ENCODE measurements at regions not wholly inside any gene's neighbourhood (a gene's known extent, or its start where the extent isn't known, plus 50 kb on each side); places are given as distances from the start of the nearest gene placed in this dataset.

DNA sequence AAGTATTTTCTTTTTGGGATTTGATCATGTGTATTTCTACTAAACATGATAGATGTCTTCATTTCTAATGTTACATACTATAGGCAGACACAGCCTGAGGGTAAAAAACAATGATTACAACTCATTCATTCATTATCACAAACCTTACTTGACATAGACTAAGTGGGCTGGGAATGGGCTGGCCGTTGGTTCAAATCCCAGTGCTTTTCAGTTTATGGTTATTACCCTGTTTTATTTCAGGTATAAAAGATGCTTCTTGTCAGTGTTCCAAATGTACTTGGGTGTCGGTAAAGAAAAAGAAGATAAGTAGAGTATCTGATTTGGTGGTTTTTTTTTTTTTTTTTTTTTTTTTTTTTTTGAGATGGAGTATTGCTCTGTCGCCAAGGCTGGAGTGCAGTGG is 149.7 kb upstream of the ZFHX3 start:
- Histone ChIP-seq H3K4me3 (ENCODE audit: control insufficient read depth in 2 of 3, extremely low read depth in 1 of 3, insufficient read depth in 2 of 3, low read depth in 1 of 3, low read length in 3 of 3) (no peak overlapping the region), H3K4me1 (ENCODE audit: control insufficient read depth, extremely low read depth, insufficient read depth, low read length) (no peaks in the 10 kb centered on the region), H3K9me1 (ENCODE audit: control insufficient read depth, extremely low read depth, insufficient read depth, low read length) (no peaks in the 10 kb centered on the region), H4K20me1 (ENCODE audit: control insufficient read depth, extremely low read depth, insufficient read depth, low read length) (no peaks in the 10 kb centered on the region), H3K9ac (ENCODE audit: control insufficient read depth, extremely low read depth, insufficient read depth, low read length) (no peak overlapping the region), H3K36me3 (ENCODE audit: control insufficient read depth in 2 of 2, extremely low read depth in 1 of 2, insufficient read depth in 2 of 2, low read length in 2 of 2) (no peaks in the 10 kb centered on the region), H3K9me3 (ENCODE audit: control insufficient read depth, low read depth, low read length) (no peaks in the 10 kb centered on the region), H3K27me3 (ENCODE audit: control insufficient read depth, extremely low read depth, insufficient read depth, low read length) (peaks cover 5% of the 10 kb centered on the region), H3K4me2 (ENCODE audit: control insufficient read depth, extremely low read depth, insufficient read depth, low read depth, low read length) (no peak overlapping the region), H3K27ac (ENCODE audit: control insufficient read depth, insufficient read depth, low read length) (no peak overlapping the region), H2AFZ (ENCODE audit: control insufficient read depth, low read length) (no peak overlapping the region), H3K79me2 (ENCODE audit: control insufficient read depth, insufficient read depth, low read length) (no peaks in the 10 kb centered on the region)
- FAIRE-seq (no peak), DNase-seq (ENCODE audit: low read depth, low spot score) (no peak)
- dilution Hi-C loops (cut with MboI; ENCODE audit: extremely low pct_ligation_motif_present, low sequenced_read_pairs) = no loop called here
- TF ChIP-seq, protein P1, sequence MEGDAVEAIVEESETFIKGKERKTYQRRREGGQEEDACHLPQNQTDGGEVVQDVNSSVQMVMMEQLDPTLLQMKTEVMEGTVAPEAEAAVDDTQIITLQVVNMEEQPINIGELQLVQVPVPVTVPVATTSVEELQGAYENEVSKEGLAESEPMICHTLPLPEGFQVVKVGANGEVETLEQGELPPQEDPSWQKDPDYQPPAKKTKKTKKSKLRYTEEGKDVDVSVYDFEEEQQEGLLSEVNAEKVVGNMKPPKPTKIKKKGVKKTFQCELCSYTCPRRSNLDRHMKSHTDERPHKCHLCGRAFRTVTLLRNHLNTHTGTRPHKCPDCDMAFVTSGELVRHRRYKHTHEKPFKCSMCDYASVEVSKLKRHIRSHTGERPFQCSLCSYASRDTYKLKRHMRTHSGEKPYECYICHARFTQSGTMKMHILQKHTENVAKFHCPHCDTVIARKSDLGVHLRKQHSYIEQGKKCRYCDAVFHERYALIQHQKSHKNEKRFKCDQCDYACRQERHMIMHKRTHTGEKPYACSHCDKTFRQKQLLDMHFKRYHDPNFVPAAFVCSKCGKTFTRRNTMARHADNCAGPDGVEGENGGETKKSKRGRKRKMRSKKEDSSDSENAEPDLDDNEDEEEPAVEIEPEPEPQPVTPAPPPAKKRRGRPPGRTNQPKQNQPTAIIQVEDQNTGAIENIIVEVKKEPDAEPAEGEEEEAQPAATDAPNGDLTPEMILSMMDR (optimal IDR thresholded peaks at IDR 0.05 in 1 of 3, IDR thresholded peaks at IDR 0.05 in 1 of 3, conservative IDR thresholded peaks at IDR 0.05 in 1 of 3; ENCODE audit: extremely low read depth in 1 of 3, insufficient read depth in 2 of 3, low read length in 3 of 3) = no peak
- no peak for TF ChIP-seq EZH2 (IDR thresholded peaks at IDR 0.05; ENCODE audit: low read length)

DNA sequence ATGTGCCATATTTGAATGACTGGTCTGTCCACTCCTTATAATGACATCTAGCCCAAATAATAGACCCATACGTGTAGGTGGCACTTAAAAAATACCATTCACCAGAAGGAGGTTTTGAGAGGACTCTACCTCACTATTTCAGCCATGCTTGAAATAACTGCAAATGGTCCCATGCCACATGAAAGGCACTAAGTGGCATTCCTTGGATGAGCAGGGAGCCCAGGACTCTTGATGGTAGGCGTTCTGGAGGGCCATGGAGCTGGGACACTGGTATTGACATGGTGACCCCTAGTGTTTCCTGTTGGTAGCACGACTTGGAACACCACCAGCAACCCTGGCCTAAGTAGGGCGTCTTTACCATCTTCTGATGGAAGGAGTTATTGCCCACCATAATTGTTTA is 148.7 kb upstream of the ZFHX3 start:
- no peak overlapping the region for H2AFZ ChIP-seq (ENCODE audit: control insufficient read depth, low read length)
- dilution Hi-C loops (cut with MboI; ENCODE audit: extremely low pct_ligation_motif_present, low sequenced_read_pairs) = no loop called here
- H3K4me1 ChIP-seq (ENCODE audit: control insufficient read depth, extremely low read depth, insufficient read depth, low read length) = no peaks in the 10 kb centered on the region
- no peaks in the 10 kb centered on the region for H3K36me3 ChIP-seq (ENCODE audit: control insufficient read depth in 2 of 2, extremely low read depth in 1 of 2, insufficient read depth in 2 of 2, low read length in 2 of 2)
- H3K4me2 ChIP-seq (ENCODE audit: control insufficient read depth, extremely low read depth, insufficient read depth, low read depth, low read length) = no peak overlapping the region
- H3K9me1 ChIP-seq (ENCODE audit: control insufficient read depth, extremely low read depth, insufficient read depth, low read length) = no peaks in the 10 kb centered on the region
- no peak overlapping the region for H3K9ac ChIP-seq (ENCODE audit: control insufficient read depth, extremely low read depth, insufficient read depth, low read length)
- no peak overlapping the region for H3K4me3 ChIP-seq (ENCODE audit: control insufficient read depth in 2 of 3, extremely low read depth in 1 of 3, insufficient read depth in 2 of 3, low read depth in 1 of 3, low read length in 3 of 3)
- peaks cover 5% of the 10 kb centered on the region for H3K27me3 ChIP-seq (ENCODE audit: control insufficient read depth, extremely low read depth, insufficient read depth, low read length)
- no peaks in the 10 kb centered on the region for H3K9me3 ChIP-seq (ENCODE audit: control insufficient read depth, low read depth, low read length)
- no peak overlapping the region for H3K27ac ChIP-seq (ENCODE audit: control insufficient read depth, insufficient read depth, low read length)
- FAIRE-seq (peak; percentile 57), DNase-seq (ENCODE audit: low read depth, low spot score) (peak; percentile 2)
- H4K20me1 ChIP-seq (ENCODE audit: control insufficient read depth, extremely low read depth, insufficient read depth, low read length) = no peaks in the 10 kb centered on the region
- TF ChIP-seq EZH2 (IDR thresholded peaks at IDR 0.05; ENCODE audit: low read length) = no peak
- TF ChIP-seq, protein P1 (optimal IDR thresholded peaks at IDR 0.05 in 1 of 3, IDR thresholded peaks at IDR 0.05 in 1 of 3, conservative IDR thresholded peaks at IDR 0.05 in 1 of 3; ENCODE audit: extremely low read depth in 1 of 3, insufficient read depth in 2 of 3, low read length in 3 of 3) = peak; percentile 76 to 93 (median 82)
- no peaks in the 10 kb centered on the region for H3K79me2 ChIP-seq (ENCODE audit: control insufficient read depth, insufficient read depth, low read length)

Measured in keratinocyte (primary cell).